MV-4-11 (cell line): ENCODE measurements at regions not wholly inside any gene's neighbourhood (a gene's known extent, or its start where the extent isn't known, plus 50 kb on each side); places are given as distances from the start of the nearest gene placed in this dataset.
A peak's percentile ranks its signal among the peaks of the same experiment; 100 is the strongest.
"Not testable (repeated sequence)": the region's sequence is repeated elsewhere in the genome, so short reads cannot be mapped to it uniquely, and the experiment has no call there.

Experiments used
- DNase-seq: peaks from one replicate; lab custom pipeline; 2025; lab: John Stamatoyannopoulos, UW

- no peak for DNase-seq
These were observed 165.3 kb upstream of the RASSF8 start for GRCh38 chr12:25793196-25793595.

GRCh38 chr12:25794571-25794970 is 163.9 kb upstream of the RASSF8 start:
- DNase-seq: no peak

GRCh38 chr12:25796523-25797000 is 161.9 kb upstream of the RASSF8 start:
- peak; percentile 87 for DNase-seq

GRCh38 chr12:25797386-25797785 is 161.1 kb upstream of the RASSF8 start:
- no peak for DNase-seq

GRCh38 chr12:25797949-25798348 is 160.5 kb upstream of the RASSF8 start:
- no peak for DNase-seq

GRCh38 chr12:25800101-25800500 is 158.4 kb upstream of the RASSF8 start:
- peak; percentile 76 for DNase-seq

GRCh38 chr12:25801734-25802133 is 156.7 kb upstream of the RASSF8 start:
- DNase-seq: no peak

- DNase-seq: no peak
These were observed 156.3 kb upstream of the RASSF8 start for GRCh38 chr12:25802143-25802542.

- not testable (repeated sequence) for DNase-seq
These were observed 155.3 kb upstream of the RASSF8 start for GRCh38 chr12:25803029-25803664.

GRCh38 chr12:25804286-25804685 is 154.2 kb upstream of the RASSF8 start:
- DNase-seq: not testable (repeated sequence)

GRCh38 chr12:25806271-25806670 is 152.2 kb upstream of the RASSF8 start:
- DNase-seq: peak; percentile 32

- no peak for DNase-seq
These were observed 149.9 kb upstream of the RASSF8 start for GRCh38 chr12:25808604-25809003.

GRCh38 chr12:25810683-25811082 is 147.8 kb upstream of the RASSF8 start:
- no peak for DNase-seq

- peak; percentile 74 for DNase-seq
These were observed 146.8 kb upstream of the RASSF8 start for GRCh38 chr12:25811656-25812126.

GRCh38 chr12:25812295-25812694 is 146.2 kb upstream of the RASSF8 start:
- DNase-seq: no peak

- no peak for DNase-seq
These were observed 144.6 kb upstream of the RASSF8 start for GRCh38 chr12:25813843-25814242.

- peak; percentile 24 for DNase-seq
These were observed 141.8 kb upstream of the RASSF8 start for GRCh38 chr12:25816637-25817036.

- peak; percentile 35 for DNase-seq
These were observed 141.3 kb upstream of the RASSF8 start for GRCh38 chr12:25817166-25817565.

- no peak for DNase-seq
These were observed 139.7 kb upstream of the RASSF8 start for GRCh38 chr12:25818596-25819390.

- DNase-seq: no peak
These were observed 138.8 kb upstream of the RASSF8 start for GRCh38 chr12:25819691-25820090.

- no peak for DNase-seq
These were observed 136.2 kb upstream of the RASSF8 start for GRCh38 chr12:25822281-25822680.

- DNase-seq: no peak
These were observed 133.7 kb upstream of the RASSF8 start for GRCh38 chr12:25824734-25825133.

- DNase-seq: no peak
These were observed 133.0 kb upstream of the RASSF8 start for GRCh38 chr12:25825446-25825845.
